ENCODE measurements at regions not wholly inside any gene's neighbourhood (a gene's known extent, or its start where the extent isn't known, plus 50 kb on each side); places are given as distances from the start of the nearest gene placed in this dataset.

- TF ChIP-seq, protein P1, sequence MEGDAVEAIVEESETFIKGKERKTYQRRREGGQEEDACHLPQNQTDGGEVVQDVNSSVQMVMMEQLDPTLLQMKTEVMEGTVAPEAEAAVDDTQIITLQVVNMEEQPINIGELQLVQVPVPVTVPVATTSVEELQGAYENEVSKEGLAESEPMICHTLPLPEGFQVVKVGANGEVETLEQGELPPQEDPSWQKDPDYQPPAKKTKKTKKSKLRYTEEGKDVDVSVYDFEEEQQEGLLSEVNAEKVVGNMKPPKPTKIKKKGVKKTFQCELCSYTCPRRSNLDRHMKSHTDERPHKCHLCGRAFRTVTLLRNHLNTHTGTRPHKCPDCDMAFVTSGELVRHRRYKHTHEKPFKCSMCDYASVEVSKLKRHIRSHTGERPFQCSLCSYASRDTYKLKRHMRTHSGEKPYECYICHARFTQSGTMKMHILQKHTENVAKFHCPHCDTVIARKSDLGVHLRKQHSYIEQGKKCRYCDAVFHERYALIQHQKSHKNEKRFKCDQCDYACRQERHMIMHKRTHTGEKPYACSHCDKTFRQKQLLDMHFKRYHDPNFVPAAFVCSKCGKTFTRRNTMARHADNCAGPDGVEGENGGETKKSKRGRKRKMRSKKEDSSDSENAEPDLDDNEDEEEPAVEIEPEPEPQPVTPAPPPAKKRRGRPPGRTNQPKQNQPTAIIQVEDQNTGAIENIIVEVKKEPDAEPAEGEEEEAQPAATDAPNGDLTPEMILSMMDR (IDR thresholded peaks at IDR 0.05), result no peak
- no peak for TF ChIP-seq POLR2A (IDR thresholded peaks at IDR 0.05)
Observed at GRCh38 chr4:178280362-178280761, 838.1 kb upstream of the AGA start.
